Stimulated activated CD4-positive, alpha-beta T cell treated with anti-CD3 and anti-CD28 coated beads, Interleukin-2, amount 100 ng/mL, for 48 hours (primary cell): ENCODE measurements at regions not wholly inside any gene's neighbourhood (a gene's known extent, or its start where the extent isn't known, plus 50 kb on each side); places are given as distances from the start of the nearest gene placed in this dataset.
"Not testable (repeated sequence)": the region's sequence is repeated elsewhere in the genome, so short reads cannot be mapped to it uniquely, and the experiment has no call there.

Experiments used
- DNase-seq, 2 donors: peaks; one replicate each; pipeline ENCODE4 v3.0.0-alpha.2; 2020

- DNase-seq = no peak
Measured at GRCh38 chr2:131756141-131756907, 228.6 kb downstream of the CCDC74A start.

DNA sequence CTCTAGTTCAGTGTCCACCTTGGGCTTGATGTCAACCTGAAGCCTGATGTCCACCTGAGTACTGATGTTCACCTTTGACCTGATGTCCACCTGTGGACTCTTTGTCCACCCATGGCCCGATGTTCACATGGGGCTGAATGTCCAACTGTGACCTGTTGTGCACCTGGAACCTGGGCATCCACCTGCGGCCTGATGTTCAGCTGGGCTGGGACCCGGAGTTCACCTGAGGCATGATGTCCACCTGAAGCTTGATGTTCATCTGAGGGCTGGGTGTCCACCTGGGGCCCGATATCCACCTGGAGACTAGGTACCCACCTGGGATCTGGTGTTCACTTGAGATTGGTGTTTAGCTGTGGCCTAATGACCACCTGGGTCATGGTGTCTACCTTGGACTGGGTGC lies 231.3 kb downstream of the CCDC74A start:
- not testable (repeated sequence) for DNase-seq

GRCh38 chr2:131774955-131775555 lies 247.4 kb downstream of the CCDC74A start:
- DNase-seq = not testable (repeated sequence)

DNA sequence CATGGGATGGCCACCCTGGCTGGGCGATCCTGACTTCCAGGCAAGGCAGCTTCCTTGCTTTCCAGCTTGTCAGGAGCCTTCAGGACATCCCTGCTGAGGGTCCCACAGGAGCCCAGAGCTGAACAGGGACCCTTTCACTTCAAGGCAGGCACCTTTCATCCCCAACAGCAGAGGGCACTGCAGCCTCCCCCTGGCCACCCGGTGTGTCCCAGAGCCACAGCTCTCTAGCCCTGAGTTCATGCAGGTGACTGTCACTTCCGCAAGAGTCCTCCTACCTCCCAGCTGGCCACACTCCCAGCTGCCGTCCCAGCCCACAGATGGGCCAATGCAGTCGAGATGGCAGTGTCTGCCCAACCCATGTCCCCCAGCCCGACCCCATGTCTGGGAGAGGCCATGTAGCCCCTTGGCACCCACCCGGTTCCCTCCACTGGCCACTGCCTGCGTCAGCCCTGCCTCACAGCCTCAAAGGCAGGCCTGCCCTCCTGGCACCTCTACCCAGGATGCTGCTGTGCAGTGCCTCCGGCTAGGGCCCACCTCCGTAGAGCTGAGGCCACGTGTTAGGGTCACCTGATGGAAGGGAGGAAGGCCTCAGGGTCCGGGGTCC lies 248.3 kb downstream of the CCDC74A start:
- not testable (repeated sequence) for DNase-seq

- not testable (repeated sequence) for DNase-seq
Measured at GRCh38 chr2:131780446-131780845, 252.8 kb downstream of the CCDC74A start.

GRCh38 chr2:131801210-131801744 lies 273.6 kb downstream of the CCDC74A start:
- no peak for DNase-seq

GRCh38 chr2:131801745-131802350 lies 274.2 kb downstream of the CCDC74A start:
- peak; percentile 76 to 79 for DNase-seq

DNA sequence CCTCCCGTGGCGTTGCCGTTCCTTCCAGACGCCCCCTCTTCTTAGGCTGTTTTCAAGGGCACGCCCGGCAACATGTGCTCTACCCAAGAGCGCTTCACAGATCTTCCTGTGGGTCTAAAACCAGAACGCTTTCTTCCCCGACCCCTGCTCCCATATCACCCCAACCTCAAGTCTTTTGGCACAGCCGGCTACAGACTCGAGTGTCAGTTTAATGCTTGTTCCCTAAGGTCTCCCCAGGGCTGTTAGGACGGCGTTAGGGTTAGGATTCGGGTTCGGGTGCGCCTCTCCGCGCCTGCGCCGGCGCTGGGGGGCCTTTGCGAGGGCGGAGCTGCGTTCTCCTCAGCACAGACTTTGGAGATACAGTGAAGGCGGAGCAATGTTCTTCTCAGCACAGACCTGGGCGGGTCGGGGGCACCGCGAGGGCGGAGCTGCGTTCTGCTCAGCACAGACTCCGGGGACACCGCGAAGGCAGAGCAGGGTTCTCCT lies 274.7 kb downstream of the CCDC74A start:
- DNase-seq = peak; percentile 13 to 27

DNA sequence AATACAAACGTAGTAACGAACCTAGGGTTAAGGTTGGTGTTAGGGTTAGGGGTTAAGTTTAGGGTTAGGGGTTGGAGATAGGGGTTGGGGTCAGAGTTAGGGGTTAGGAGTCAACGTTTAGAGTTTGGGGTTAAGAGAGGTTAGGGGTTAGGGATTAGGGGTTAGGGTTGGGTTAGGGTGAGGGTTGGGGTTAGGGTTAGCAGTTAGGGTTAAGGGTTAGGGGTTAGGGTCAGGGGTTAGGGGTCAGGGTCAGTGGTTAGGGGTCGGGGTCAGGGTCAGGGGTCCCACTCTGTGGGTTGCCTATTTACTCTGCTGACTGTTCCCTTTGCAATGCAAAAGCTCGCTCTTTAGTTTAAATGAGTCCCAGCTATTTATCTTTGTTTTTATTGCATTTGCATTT lies 275.5 kb downstream of the CCDC74A start:
- DNase-seq = not testable (repeated sequence)

DNA sequence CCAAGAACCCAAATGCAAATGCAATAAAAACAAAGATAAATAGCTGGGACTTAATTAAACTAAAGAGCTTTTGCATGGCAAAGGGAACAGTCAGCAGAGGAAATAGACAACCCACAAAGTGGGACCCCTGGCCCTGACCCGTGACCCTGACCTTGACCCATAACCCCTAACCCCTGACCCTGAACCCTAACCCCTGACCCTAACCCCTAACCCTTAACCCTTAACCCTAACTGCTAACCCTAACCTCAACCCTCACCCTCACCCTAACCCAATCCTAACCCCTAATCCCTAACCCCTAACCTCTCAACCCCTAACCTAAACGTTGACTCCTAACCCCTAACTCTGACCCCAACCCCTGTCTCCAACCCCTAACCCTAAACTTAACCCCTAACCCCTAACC lies 284.9 kb downstream of the CCDC74A start:
- DNase-seq = not testable (repeated sequence)

DNA sequence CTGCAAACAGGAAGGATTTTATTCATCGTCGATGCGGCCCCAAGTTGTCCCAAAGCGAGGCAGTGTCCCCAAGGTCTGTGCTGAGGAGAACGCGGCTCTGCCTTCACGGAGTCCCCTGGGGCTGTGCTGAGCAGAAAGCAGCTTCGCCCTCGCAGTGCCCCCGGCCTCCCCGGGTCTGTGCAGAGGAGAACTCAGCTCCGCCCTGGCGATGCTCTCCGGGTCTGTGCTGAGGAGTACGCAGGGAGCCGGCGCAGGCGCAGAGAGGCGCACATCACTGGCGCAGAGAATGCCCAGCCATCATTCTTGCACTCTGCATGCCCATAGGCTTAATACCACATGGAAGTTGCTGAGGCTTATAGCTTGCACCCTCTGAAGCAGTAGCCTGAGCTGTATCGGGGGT lies 285.7 kb downstream of the CCDC74A start:
- DNase-seq = not testable (repeated sequence)

DNA sequence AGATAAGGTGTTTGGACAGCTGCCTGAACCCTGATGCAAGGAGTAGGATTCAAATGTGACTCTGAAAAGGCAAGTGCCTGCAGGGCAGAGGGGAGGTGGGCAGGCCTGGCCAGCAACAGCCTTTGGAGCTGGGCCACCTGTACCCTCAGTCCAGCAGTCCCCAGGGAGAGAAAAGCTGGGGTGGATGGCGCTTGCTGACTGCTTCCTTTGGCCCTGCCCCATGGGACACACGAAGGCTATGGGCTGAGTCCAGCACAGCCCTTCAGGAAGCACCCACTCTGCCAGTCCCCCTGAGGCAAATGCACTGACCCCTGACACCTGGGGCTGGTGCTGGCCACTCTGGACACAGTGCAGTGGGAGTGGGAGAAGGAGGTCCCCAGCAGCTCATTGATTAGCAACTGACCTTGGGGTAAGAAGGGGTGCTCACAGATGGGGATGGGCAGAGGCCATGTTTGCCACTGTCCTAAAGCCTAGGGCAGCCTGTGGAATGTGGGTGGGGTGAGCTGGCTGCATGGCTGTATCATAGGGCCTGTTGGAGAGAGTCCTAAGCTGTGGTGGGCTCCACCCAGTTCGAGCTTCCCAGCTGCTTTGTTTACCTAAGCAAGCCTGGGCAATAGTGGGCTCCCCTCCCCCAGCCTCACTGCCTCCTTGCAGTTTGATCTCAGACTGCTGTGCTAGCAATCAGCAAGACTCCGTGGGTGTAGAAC lies 290.7 kb downstream of the CCDC74A start:
- not testable (repeated sequence) for DNase-seq

- not testable (repeated sequence) for DNase-seq
Measured at GRCh38 chr2:131822237-131822721, 294.6 kb downstream of the CCDC74A start.

- DNase-seq = not testable (repeated sequence)
Measured at GRCh38 chr2:131823058-131823457, 295.4 kb downstream of the CCDC74A start.

- DNase-seq = not testable (repeated sequence)
Measured at GRCh38 chr2:131824986-131825385, 297.3 kb downstream of the CCDC74A start.

GRCh38 chr2:131827481-131828163 lies 299.9 kb downstream of the CCDC74A start:
- no peak for DNase-seq

GRCh38 chr2:131828164-131828561 lies 300.5 kb downstream of the CCDC74A start:
- no peak for DNase-seq

GRCh38 chr2:131828633-131829455 lies 301.2 kb downstream of the CCDC74A start:
- not testable (repeated sequence) for DNase-seq

DNA sequence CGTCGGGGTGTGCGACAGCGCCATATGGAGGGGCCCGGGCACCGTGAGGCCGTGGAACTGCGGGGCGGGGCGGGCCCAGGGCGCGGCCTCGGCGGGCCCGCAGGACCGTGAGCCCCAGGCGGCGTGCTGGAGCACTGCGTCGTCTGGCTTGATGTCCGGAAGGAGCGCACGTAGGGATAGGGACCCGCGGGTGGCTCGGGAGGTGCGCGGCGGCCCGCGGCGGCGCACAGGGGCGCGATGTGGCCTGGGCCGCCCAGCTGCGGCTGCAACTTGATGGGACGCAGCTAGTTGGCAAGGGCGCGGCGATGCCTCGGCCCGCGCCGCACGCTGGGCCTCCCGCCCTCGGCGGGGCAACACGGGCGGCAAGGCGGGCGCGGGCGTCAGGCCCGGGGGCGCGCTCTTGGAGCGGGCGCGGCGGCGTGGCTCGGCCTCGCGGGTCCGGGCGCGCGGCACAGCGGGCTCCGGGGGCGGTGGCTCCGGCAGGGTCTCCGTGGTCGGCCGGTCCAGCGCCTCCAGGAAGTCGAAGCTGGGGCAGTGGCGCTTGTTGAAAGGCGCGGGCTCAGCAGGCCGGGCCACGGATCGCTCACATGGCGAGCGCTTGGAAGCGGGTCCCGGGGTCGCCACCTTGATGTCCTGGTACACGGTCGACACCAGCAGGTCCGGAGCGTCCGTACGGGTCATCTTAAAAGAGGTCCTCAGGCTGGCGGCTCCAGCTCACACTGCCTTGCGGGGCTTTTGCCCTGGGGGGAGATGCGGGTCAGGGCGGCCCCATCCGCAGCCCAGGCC lies 302.0 kb downstream of the CCDC74A start:
- not testable (repeated sequence) for DNase-seq
